HG03135 (cell line): ENCODE measurements at regions not wholly inside any gene's neighbourhood (a gene's known extent, or its start where the extent isn't known, plus 50 kb on each side); places are given as distances from the start of the nearest gene placed in this dataset.
"Not testable (repeated sequence)": the region's sequence is repeated elsewhere in the genome, so short reads cannot be mapped to it uniquely, and the experiment has no call there.

Experiments used
- ATAC-seq: cut with Tn5 transposase; IDR thresholded peaks from one replicate; pipeline ENCODE4 v1.9.1; 2021; ENCODE audit warnings: mild to moderate bottlenecking, moderate library complexity; ENCODE audit not compliant: unreplicated experiment

DNA sequence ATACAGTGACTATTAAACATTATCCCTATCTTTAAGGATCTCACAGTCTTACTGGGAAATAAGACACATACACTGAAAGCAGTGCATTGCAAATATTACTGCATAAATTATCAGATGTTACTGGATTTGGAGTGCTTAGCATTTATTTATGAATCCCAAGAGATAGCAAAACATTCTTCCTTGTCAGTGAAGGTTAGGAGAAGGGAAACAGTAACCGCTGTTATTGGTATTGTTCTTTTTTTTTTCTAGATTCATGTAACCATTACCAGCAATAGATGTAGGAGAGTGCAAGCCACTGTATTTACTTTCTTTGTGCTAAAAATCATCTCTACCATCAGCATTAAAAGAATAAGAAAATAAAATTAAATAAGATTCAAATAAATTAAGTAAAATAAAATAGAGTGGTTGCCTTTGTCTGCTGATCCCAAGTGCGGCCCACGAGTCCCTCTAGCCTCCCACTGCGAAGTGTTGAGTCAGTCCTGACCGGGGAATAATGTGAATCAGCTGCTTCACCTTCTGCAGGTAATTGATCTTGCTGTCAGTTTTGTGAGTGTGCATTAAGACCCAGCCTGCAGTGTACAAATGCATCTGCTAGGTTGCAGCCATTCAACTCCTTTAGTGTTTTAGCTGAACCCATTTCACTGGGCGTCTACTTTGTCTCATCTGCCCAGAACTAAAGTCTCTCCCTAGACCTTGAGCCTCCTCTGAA lies 1344.9 kb downstream of the GATA3 start:
- no peak for ATAC-seq

GRCh38 chr10:9402067-9402466 lies 1347.6 kb downstream of the GATA3 start:
- ATAC-seq: not testable (repeated sequence)

DNA sequence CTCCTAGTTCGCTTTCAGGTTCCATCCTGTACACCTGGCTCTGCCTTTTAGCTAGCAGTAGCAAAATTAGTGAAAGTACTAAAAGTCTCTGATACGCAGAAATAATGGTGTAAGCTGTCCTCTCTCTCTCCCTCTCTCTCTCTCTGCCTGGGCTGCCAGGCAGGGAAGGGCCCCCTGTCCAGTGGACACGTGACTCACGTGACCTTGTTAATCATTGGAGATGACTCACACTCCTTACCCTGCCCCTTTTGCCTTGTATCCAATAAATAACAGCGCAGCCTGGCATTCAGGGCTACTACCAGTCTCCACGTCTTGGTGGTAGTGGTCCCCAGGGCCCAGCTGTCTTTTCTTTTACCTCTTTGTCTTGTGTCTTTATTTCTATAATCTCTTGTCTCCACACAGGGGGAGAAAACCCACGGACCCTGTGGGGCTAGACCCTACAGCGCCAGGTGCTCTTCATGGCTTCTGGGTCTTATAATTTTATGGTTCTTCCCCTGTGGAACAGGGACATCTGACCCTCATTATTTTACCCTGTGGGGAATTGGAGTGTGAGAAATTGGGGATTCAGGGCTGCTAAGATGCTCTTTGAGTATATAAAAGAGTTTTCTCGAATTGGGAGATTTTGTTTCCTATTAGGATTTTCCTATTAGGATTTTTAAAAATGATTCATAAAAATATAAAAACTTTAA lies 1348.2 kb downstream of the GATA3 start:
- ATAC-seq: not testable (repeated sequence)

DNA sequence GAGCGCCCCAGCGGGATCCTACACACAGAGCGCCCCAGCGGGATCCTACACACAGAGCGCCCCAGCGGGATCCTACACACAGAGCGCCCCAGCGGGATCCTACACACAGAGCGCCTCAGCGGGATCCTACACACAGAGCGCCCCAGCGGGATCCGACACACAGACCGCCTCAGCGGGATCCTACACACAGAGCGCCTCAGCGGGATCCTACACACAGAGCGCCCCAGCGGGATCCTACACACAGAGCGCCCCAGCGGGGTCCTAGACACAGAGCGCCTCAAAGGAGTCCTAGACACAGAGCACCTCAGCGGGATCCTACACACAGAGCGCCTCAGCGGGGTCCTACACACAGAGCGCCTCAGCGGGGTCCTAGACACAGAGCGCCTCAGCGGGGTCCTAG lies 1352.7 kb downstream of the GATA3 start:
- ATAC-seq: not testable (repeated sequence)

DNA sequence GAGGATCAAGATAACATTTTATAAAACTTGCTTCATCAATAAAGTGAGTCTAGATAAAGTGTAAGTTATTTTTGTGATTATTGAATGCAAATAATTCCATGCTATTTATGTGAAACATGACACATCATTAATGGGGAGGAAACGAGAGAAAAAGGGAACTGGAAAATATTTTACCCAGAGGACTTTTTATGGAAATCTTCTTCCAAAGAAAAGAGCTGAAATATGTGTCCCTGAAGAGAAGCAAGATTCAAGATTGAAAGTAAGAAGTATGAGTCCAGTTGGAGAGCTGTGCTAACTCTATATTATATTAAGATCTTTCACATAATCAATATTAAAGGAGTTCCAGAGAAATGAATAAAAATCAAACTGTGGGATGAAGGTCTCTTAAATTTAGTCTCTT lies 1361.8 kb downstream of the GATA3 start:
- ATAC-seq: no peak

DNA sequence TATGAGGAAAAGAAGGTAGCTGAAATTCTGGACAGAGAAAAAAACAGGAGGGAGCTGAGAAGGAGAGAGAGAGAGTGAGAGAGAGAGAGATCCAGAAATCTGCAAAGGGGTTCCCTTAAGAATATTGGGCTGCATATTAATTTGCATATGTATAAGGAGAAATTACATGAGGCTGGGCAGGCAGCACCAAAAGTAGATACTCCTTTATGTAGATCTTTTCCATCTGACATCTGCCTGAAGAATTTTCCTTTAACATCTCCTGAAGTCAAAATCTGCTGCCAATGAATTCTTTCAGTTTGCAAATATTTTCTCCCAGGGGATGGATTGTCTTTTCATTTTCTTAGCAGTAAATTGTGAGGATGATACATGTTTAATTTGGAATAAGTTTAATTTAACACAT lies 1365.3 kb downstream of the GATA3 start:
- ATAC-seq: no peak

- ATAC-seq: no peak
Measured at GRCh38 chr10:9427209-9427608, 1372.7 kb downstream of the GATA3 start.

DNA sequence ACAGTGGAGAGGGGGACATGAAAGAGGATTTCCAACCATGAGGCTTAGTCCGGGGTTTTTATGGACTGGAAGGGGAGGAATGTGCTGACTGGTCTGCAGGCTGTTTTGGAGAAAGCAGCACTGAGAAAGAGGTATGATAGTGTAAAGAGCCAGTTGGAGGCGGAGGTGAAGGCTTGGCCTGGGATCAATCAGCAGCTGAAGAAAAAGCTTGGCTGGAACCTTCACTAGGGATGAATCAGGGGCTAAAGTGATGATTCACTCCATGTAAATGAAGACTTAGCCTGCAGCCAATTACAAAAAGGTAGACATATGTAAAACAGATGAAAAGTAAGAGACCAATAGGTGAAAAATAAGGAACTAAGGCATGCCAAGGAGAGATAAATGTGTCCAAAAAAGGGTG lies 1382.6 kb downstream of the GATA3 start:
- no peak for ATAC-seq

DNA sequence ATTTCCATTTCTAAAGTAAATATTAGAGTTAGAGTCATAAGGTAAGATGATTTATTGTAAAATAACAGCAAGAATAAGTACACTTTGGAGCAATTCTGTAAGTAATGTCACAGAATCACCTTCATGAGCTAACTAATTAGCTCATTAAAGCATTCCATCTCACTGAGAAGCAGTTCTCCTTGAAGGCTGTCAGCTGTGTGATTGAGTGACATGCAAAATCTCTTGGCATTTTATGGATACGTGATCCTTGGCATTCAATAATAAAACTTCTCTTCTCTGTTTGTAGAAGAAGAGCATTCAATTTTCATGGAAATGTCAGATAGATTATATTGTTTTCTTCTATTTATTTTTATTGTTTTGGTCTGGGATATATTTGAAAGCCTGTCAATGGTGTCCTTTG lies 1389.3 kb downstream of the GATA3 start:
- ATAC-seq: no peak

- ATAC-seq: no peak
Measured at GRCh38 chr10:9449530-9449929, 1395.0 kb downstream of the GATA3 start.

GRCh38 chr10:9450801-9451200 lies 1396.3 kb downstream of the GATA3 start:
- ATAC-seq: no peak

- no peak for ATAC-seq
Measured at GRCh38 chr10:9451211-9451773, 1396.8 kb downstream of the GATA3 start.

- no peak for ATAC-seq
Measured at GRCh38 chr10:9452056-9452455, 1397.6 kb downstream of the GATA3 start.

DNA sequence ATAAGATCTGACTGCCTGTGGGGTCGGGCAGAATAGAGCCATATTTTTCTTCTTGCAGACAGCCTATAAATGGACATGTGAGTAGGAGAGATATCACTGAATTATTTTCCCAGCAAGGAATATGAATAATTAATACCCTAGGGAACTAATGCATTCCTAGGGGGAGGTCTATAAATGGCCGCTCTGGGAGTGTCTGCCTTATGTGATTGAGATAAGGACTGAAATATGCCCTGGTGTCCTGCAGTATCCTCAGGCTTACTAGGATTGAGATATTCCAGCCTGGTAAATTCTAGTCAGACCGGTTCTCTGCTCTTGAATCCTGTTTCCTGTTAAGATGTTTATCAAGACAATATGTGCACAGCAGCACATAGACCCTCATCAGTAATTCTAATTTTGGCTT lies 1399.4 kb downstream of the GATA3 start:
- ATAC-seq: not testable (repeated sequence)

- no peak for ATAC-seq
Measured at GRCh38 chr10:9469663-9470205, 1415.2 kb downstream of the GATA3 start.

GRCh38 chr10:9470581-9470980 lies 1416.1 kb downstream of the GATA3 start:
- no peak for ATAC-seq

- no peak for ATAC-seq
Measured at GRCh38 chr10:9501944-9502343, 1447.5 kb downstream of the GATA3 start.

GRCh38 chr10:9504227-9504626 lies 1449.7 kb downstream of the GATA3 start:
- no peak for ATAC-seq

- no peak for ATAC-seq
Measured at GRCh38 chr10:9505546-9505945, 1451.1 kb downstream of the GATA3 start.

- ATAC-seq: no peak
Measured at GRCh38 chr10:9508606-9509005, 1454.1 kb downstream of the GATA3 start.

DNA sequence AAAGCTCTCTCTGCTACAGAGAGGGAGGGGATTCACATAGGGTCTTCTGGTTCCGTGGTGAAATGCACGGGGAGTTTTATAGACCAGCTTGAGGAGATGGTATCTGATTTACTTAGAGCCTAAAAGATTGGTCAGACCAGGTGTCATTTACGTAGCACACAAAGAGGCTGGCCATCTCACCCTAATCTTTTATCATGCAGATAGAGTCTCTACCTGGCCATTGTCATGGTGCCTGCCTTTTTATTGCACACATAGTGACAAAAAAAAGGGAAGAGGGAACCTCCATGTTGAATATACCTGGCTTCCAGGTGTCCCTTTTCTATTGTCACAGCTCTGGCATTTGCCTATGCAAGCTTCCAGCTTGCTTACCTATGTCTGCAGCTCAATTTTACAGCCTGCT lies 1456.1 kb downstream of the GATA3 start:
- no peak for ATAC-seq

- ATAC-seq: no peak
Measured at GRCh38 chr10:9515922-9516321, 1461.4 kb downstream of the GATA3 start.
